ENCODE measurements at regions not wholly inside any gene's neighbourhood (a gene's known extent, or its start where the extent isn't known, plus 50 kb on each side); places are given as distances from the start of the nearest gene placed in this dataset.
"Not testable (repeated sequence)": the region's sequence is repeated elsewhere in the genome, so short reads cannot be mapped to it uniquely, and the experiment has no call there.

DNA sequence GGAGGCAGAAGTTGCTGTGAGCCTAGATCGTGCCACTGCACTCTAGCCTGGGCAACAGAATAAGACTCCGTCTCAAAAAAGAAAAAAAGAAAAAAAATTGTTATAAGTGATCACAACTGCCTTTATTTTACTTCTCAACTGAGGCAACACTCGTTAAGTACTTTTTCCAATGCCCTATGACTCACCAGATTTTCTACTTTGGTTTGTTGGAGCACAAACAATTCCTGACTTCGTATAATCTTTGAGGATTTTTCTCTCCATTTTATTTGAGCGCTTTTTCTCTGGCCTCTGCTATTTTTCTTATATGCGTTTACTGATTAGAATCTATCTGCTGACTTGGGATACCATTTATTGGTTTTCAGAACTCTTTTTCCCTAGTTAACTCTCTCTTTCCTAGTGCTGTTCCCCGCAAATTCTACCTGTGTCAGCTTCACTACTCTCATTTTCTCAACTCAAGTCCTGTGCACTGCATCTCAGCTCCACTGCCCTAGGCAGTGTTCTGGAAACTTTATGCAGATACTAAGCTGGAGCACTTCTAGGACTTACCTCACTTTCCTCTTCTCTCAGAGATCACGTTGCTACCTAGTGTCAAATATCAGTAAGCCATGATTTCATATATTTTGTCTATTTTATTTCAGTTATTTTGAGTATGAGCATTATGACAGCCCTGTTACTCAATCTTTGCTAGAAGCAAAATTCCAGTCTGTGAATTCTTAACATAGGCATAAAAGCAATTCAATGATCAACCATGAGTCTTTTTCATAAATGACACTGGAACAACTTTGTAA, 1120.1 kb upstream of the CITED2 start:
- in situ Hi-C loops (cut with MboI; ENCODE audit: low sequenced_read_pairs, unreplicated experiment), result no loop called here
- TF ChIP-seq, protein P1, sequence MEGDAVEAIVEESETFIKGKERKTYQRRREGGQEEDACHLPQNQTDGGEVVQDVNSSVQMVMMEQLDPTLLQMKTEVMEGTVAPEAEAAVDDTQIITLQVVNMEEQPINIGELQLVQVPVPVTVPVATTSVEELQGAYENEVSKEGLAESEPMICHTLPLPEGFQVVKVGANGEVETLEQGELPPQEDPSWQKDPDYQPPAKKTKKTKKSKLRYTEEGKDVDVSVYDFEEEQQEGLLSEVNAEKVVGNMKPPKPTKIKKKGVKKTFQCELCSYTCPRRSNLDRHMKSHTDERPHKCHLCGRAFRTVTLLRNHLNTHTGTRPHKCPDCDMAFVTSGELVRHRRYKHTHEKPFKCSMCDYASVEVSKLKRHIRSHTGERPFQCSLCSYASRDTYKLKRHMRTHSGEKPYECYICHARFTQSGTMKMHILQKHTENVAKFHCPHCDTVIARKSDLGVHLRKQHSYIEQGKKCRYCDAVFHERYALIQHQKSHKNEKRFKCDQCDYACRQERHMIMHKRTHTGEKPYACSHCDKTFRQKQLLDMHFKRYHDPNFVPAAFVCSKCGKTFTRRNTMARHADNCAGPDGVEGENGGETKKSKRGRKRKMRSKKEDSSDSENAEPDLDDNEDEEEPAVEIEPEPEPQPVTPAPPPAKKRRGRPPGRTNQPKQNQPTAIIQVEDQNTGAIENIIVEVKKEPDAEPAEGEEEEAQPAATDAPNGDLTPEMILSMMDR (IDR thresholded peaks at IDR 0.05; ENCODE audit: borderline replicate concordance, control extremely low read depth, extremely low read depth, insufficient read depth, missing control alignments), result no peak
- no peak for DNase-seq (ENCODE audit: low spot score)

DNA sequence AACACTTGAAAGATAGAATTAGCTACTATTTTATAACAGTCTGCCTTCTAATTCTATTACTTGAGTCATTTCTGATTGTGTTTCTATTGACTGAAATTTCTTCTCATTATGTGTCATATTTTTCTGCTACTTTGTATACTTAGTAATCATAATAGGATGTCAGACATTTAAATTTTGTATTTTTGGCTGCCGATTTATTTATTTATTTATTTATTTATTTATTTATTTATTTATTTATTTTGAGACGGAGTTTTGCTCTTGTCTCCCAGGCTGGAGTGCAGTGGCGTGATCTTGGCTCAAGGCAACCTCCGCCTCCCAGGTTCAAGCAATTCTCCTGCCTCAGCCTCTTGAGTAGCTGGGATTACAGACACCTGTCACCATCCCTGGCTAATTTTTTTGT, 1119.0 kb upstream of the CITED2 start:
- in situ Hi-C loops (cut with MboI; ENCODE audit: low sequenced_read_pairs, unreplicated experiment); DNase-seq (ENCODE audit: low spot score): not testable (repeated sequence)

GRCh38 chr6:140490081-140490480, 1115.6 kb upstream of the CITED2 start:
- TF ChIP-seq, protein P1 (IDR thresholded peaks at IDR 0.05; ENCODE audit: borderline replicate concordance, control extremely low read depth, extremely low read depth, insufficient read depth, missing control alignments), result no peak
- DNase-seq (ENCODE audit: low spot score), result no peak
- in situ Hi-C loops (cut with MboI; ENCODE audit: low sequenced_read_pairs, unreplicated experiment), result no loop called here

DNA sequence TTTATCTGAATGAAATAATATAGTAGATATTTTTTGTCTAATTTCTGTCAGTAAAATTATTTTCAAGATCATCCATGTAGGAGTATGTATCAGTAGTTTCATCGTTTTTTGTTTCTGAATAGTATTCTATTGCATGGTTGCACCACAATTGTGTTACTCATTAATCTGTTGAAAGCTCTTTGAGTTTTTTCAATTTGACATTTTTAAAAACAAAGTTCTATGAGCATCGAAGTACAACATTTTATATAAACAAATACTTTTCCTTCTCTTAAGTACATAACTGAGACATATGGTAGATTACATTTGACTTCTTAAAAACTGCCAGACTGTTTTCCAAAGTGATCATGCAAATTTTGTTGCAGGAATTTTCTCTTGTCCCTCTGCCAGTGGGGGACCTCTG, 1113.1 kb upstream of the CITED2 start:
- in situ Hi-C loops (cut with MboI; ENCODE audit: low sequenced_read_pairs, unreplicated experiment), result no loop called here
- TF ChIP-seq, protein P1 (IDR thresholded peaks at IDR 0.05; ENCODE audit: borderline replicate concordance, control extremely low read depth, extremely low read depth, insufficient read depth, missing control alignments), result no peak
- DNase-seq (ENCODE audit: low spot score), result no peak

DNA sequence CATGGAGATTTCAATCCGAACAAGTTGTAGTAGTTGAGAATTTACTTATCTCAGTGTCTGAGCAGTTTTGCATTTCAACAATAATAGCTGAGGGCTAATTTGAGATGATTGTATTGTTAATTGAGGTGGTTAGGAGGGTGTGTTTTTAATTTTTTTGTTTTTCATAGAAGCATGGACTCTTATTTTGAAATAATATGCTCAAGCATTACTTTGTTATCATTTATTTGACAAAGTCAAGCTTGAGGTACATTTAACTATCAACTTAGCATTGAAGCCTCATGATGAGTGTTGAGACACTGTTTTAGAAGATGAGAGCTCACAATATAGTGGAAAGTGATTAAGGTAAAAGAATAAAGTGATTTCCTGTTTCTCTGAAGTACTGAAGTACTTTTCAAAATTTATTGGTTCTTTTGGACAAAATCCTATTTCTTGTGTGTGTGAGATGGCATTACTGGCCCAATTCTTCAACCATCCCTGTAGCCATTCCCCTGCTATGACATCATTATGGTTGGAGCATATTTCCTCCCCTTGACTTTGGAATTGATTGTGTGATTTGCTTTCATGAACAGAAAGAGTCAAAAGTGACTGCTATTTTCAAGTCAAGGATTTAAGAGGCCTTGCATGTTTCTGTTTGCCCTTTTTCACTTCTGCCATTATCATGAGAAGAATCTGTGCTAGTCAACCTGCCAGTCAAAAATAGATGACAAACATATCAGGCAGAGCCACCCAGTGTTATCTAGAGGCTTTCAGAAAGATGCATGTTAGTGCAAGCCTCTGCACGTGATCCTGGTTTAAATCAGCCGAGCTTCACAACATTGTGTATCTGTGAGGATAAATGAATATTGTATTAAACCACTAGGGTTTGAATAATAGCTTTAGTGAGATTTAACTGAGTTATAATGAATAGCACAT, 1112.3 kb upstream of the CITED2 start:
- no peak for DNase-seq (ENCODE audit: low spot score)
- in situ Hi-C loops (cut with MboI; ENCODE audit: low sequenced_read_pairs, unreplicated experiment), result no loop called here
- TF ChIP-seq, protein P1 (IDR thresholded peaks at IDR 0.05; ENCODE audit: borderline replicate concordance, control extremely low read depth, extremely low read depth, insufficient read depth, missing control alignments), result no peak

DNA sequence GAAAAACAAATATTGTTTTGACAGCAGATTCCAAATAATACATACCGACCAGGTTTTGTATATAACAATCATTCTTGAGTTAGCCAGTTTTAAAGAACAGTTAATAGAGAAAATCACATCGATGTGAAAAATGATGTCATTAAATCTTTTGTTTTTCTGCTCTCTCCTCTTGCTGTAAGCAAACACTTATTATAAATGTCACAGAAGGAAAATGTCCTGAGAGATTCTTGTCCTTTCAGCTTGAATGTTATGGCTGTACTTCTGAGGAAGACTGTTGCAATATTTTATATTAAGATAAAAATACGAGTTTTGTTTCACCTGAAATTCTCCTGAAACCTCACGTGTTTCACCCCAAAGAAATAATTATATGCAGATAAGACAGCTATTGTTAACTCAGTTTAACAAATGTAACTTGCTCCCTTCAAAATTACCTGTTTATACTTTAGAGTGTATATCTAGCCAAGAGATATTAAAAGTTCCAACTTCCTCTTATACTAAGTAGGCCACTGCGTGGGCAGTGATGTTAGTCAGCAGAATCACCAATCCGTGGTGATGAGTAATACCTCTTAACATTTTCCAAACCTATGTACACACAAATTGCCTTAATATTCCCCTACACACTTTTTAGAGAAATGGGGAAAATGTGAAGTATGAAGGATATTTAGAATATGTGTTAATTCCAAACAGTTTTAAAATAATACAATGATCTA, 1111.4 kb upstream of the CITED2 start:
- DNase-seq (ENCODE audit: low spot score), result no peak
- TF ChIP-seq, protein P1 (IDR thresholded peaks at IDR 0.05; ENCODE audit: borderline replicate concordance, control extremely low read depth, extremely low read depth, insufficient read depth, missing control alignments), result no peak
- in situ Hi-C loops (cut with MboI; ENCODE audit: low sequenced_read_pairs, unreplicated experiment), result no loop called here
